Neural cell (in vitro differentiated cells): ENCODE measurements at regions not wholly inside any gene's neighbourhood (a gene's known extent, or its start where the extent isn't known, plus 50 kb on each side); places are given as distances from the start of the nearest gene placed in this dataset.

ENCODE experiments used
- H2AFZ ChIP-seq: fragments of 200-600, 300-800 bp; sonication (generic), shearing (Covaris generic); 2 replicates; pipeline ENCODE4 v1.6.0; 2014; ENCODE audit warnings: low read depth, mild to moderate bottlenecking, antibody characterized with exemption, low read length, moderate library complexity
- H3F3A ChIP-seq: fragments of 200-600 bp; shearing (Covaris generic); 2 replicates; pipeline ENCODE4 v1.6.1; 2016; ENCODE audit warnings: mild to moderate bottlenecking, moderate library complexity, mixed read lengths, antibody characterized with exemption, low read length; ENCODE audit not compliant: insufficient read depth, poor library complexity, severe bottlenecking
- H3K27ac ChIP-seq: fragments of 200-600, 300-800 bp; sonication (generic), shearing (Covaris generic); 2 replicates; pipeline ENCODE4 v1.5.1; 2014; ENCODE audit warnings: mild to moderate bottlenecking, low read length, moderate library complexity
- H3K27me3 ChIP-seq: fragments of 300-800, 200-600 bp; sonication (generic), shearing (Covaris generic); 2 replicates; pipeline ENCODE4 v1.6.0; 2014; ENCODE audit warnings: mild to moderate bottlenecking, low read depth, low read length, moderate library complexity; ENCODE audit not compliant: insufficient read depth
- H3K36me3 ChIP-seq: fragments of 300-800, 200-600 bp; sonication (generic), shearing (Covaris generic); 2 replicates; pipeline ENCODE4 v1.5.1; 2014; ENCODE audit warnings: mild to moderate bottlenecking, antibody characterized with exemption, low read length, moderate library complexity; ENCODE audit not compliant: insufficient read depth
- H3K4me2 ChIP-seq: fragments of 300-800, 200-600 bp; sonication (generic), shearing (Covaris generic); 2 replicates; pipeline ENCODE4 v1.6.0; 2014; ENCODE audit warnings: mild to moderate bottlenecking, low read length
- H3K4me3 ChIP-seq: fragments of 300-800, 200-600 bp; sonication (generic), shearing (Covaris generic); 2 replicates; pipeline ENCODE4 v1.5.1; 2014; ENCODE audit warnings: mild to moderate bottlenecking, low read length, moderate library complexity
- H3K79me2 ChIP-seq: fragments of 200-600 bp; shearing (Covaris generic); replicated peaks from 2 replicates; pipeline ENCODE4 v1.6.0; 2014; ENCODE audit warnings: mild to moderate bottlenecking, low read length, moderate library complexity; ENCODE audit not compliant: insufficient read depth
- H3K9ac ChIP-seq: fragments of 300-800, 200-600 bp; sonication (generic), shearing (Covaris generic); 2 replicates; pipeline ENCODE4 v1.6.1; 2016; ENCODE audit warnings: mild to moderate bottlenecking, low read length, mixed read lengths
- H3K9me2 ChIP-seq: fragments of 200-600 bp; shearing (Covaris generic); 2 replicates; pipeline ENCODE4 v1.6.1; 2016; ENCODE audit warnings: mild to moderate bottlenecking, low read length, mixed read lengths; ENCODE audit not compliant: insufficient read depth
- H3K9me3 ChIP-seq: fragments of 200-600, 300-800 bp; sonication (generic), shearing (Covaris generic); 2 replicates; pipeline ENCODE4 v1.6.1; 2016; ENCODE audit warnings: mild to moderate bottlenecking, mixed run types, low read length, moderate library complexity, mixed read lengths
- H4K20me1 ChIP-seq: fragments of 200-600 bp; shearing (Covaris generic); 2 replicates; pipeline ENCODE4 v1.6.1; 2016; ENCODE audit warnings: mild to moderate bottlenecking, mixed run types; ENCODE audit not compliant: insufficient read depth
- EP300 ChIP-seq: fragments of 450-650 bp; conservative IDR thresholded peaks from 2 replicates; pipeline ENCODE4 v1.6.1; 2014; ENCODE audit warnings: antibody characterized with exemption, mild to moderate bottlenecking, moderate library complexity; ENCODE audit not compliant: poor library complexity, severe bottlenecking
- EZH2 ChIP-seq: fragments of 200-600, 300-800 bp; shearing (Covaris generic), sonication (generic); IDR thresholded peaks from 2 replicates; pipeline ENCODE4 v1.6.1; 2014; ENCODE audit warnings: antibody characterized with exemption, low read length, borderline replicate concordance, mild to moderate bottlenecking; ENCODE audit not compliant: insufficient read depth, poor library complexity, severe bottlenecking
- MXI1 ChIP-seq: fragments of 450-650 bp; conservative IDR thresholded peaks from 2 replicates; pipeline ENCODE4 v1.6.1; 2014; ENCODE audit warnings: antibody characterized with exemption, mild to moderate bottlenecking; ENCODE audit not compliant: poor library complexity, severe bottlenecking
- POLR2AphosphoS5 ChIP-seq: IDR thresholded peaks from 2 replicates; pipeline ENCODE4 v1.6.1; 2012
- RAD21 ChIP-seq: fragments of 450-650 bp; conservative IDR thresholded peaks from 2 replicates; pipeline ENCODE4 v1.6.1; 2014; ENCODE audit warnings: antibody characterized with exemption, mild to moderate bottlenecking, moderate library complexity
- SMC3 ChIP-seq: fragments of 450-650 bp; conservative IDR thresholded peaks from 2 replicates; pipeline ENCODE4 v1.6.1; 2014; ENCODE audit warnings: antibody characterized with exemption, mild to moderate bottlenecking, moderate library complexity; ENCODE audit not compliant: poor library complexity
- TAF1 ChIP-seq: IDR thresholded peaks from 2 replicates; pipeline ENCODE4 v1.6.1; 2012; ENCODE audit warnings: low read depth
- TF ChIP-seq, protein P1 (sequence below): IDR thresholded peaks from 2 replicates; pipeline ENCODE4 v1.6.1; 2012; ENCODE audit warnings: borderline replicate concordance
- TF ChIP-seq, protein P2 (sequence below): fragments of 450-650 bp; IDR thresholded peaks from 2 replicates; pipeline ENCODE4 v1.5.1; 2014; ENCODE audit warnings: antibody characterized with exemption, mild to moderate bottlenecking, moderate library complexity; ENCODE audit not compliant: poor library complexity, severe bottlenecking

DNA sequence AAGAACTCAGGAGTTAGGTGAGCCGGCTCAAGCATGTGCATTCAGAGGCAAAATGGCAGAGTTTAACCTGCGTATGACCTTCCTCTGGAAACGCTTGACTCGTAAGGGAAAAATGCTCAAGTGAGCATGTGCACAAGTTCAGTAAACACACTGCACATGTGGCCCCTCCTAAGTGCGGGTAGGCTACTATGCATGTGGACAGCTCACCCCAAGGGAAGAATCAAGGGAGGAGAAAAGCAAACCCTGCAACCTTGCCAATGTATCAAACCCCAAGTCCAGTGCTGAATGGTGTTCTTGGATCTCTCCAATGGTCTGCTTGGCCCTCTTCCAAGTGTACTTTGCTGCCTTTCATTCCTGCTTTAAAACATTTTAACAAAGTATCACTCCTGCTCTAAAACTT lies 407.1 kb downstream of the ADAM29 start:
- H4K20me1 ChIP-seq, result no peaks in the 10 kb centered on the region
- H3K4me3 ChIP-seq, result no peak overlapping the region
- H3K79me2 ChIP-seq, result no peaks in the 10 kb centered on the region
- H3K9me3 ChIP-seq, result no peaks in the 10 kb centered on the region
- H3K9ac ChIP-seq, result no peak overlapping the region
- no peaks in the 10 kb centered on the region for H3K27me3 ChIP-seq
- no peak overlapping the region for H3K4me2 ChIP-seq
- no peaks in the 10 kb centered on the region for H3F3A ChIP-seq
- no peak overlapping the region for H3K27ac ChIP-seq
- H2AFZ ChIP-seq, result no peak overlapping the region
- TF ChIP-seq, protein P1, sequence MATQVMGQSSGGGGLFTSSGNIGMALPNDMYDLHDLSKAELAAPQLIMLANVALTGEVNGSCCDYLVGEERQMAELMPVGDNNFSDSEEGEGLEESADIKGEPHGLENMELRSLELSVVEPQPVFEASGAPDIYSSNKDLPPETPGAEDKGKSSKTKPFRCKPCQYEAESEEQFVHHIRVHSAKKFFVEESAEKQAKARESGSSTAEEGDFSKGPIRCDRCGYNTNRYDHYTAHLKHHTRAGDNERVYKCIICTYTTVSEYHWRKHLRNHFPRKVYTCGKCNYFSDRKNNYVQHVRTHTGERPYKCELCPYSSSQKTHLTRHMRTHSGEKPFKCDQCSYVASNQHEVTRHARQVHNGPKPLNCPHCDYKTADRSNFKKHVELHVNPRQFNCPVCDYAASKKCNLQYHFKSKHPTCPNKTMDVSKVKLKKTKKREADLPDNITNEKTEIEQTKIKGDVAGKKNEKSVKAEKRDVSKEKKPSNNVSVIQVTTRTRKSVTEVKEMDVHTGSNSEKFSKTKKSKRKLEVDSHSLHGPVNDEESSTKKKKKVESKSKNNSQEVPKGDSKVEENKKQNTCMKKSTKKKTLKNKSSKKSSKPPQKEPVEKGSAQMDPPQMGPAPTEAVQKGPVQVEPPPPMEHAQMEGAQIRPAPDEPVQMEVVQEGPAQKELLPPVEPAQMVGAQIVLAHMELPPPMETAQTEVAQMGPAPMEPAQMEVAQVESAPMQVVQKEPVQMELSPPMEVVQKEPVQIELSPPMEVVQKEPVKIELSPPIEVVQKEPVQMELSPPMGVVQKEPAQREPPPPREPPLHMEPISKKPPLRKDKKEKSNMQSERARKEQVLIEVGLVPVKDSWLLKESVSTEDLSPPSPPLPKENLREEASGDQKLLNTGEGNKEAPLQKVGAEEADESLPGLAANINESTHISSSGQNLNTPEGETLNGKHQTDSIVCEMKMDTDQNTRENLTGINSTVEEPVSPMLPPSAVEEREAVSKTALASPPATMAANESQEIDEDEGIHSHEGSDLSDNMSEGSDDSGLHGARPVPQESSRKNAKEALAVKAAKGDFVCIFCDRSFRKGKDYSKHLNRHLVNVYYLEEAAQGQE, result no peak
- TF ChIP-seq EP300 (no peak), EZH2 (no peak), POLR2AphosphoS5 (no peak), SMC3 (no peak), RAD21 (no peak), MXI1 (no peak)
- TF ChIP-seq, protein P2, sequence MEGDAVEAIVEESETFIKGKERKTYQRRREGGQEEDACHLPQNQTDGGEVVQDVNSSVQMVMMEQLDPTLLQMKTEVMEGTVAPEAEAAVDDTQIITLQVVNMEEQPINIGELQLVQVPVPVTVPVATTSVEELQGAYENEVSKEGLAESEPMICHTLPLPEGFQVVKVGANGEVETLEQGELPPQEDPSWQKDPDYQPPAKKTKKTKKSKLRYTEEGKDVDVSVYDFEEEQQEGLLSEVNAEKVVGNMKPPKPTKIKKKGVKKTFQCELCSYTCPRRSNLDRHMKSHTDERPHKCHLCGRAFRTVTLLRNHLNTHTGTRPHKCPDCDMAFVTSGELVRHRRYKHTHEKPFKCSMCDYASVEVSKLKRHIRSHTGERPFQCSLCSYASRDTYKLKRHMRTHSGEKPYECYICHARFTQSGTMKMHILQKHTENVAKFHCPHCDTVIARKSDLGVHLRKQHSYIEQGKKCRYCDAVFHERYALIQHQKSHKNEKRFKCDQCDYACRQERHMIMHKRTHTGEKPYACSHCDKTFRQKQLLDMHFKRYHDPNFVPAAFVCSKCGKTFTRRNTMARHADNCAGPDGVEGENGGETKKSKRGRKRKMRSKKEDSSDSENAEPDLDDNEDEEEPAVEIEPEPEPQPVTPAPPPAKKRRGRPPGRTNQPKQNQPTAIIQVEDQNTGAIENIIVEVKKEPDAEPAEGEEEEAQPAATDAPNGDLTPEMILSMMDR, result no peak
- no peaks in the 10 kb centered on the region for H3K9me2 ChIP-seq
- H3K36me3 ChIP-seq, result no peaks in the 10 kb centered on the region

DNA sequence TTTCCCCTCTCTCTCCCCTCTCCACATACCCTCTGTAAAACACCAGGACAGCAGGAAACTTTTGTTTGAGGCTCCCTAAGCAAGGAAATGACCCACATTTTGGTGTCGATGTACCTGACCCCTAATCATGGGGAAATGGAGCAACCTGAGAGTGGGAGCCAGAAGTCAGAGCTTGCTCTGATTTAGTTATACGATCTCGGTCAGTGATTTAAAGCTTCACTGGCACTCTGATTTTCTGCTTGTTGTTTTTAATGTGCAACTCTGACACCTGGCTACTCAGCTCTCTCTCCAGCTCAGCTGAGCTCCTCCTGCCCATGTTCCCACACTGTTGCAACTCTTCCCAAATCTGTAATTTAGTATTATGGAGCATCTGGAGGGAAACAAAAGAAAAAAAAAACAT lies 408.6 kb downstream of the ADAM29 start:
- Histone ChIP-seq H3K36me3 (no peaks in the 10 kb centered on the region), H3K9me3 (no peaks in the 10 kb centered on the region), H3K4me2 (no peak overlapping the region), H3F3A (no peaks in the 10 kb centered on the region), H4K20me1 (no peaks in the 10 kb centered on the region), H3K4me3 (no peak overlapping the region), H3K9me2 (no peaks in the 10 kb centered on the region), H2AFZ (no peak overlapping the region), H3K79me2 (no peaks in the 10 kb centered on the region), H3K27me3 (no peaks in the 10 kb centered on the region), H3K27ac (no peak overlapping the region), H3K9ac (no peak overlapping the region)
- TF ChIP-seq SMC3 (no peak), TAF1 (no peak), MXI1 (no peak), POLR2AphosphoS5 (no peak), RAD21 (no peak), EP300 (no peak), EZH2 (no peak)
- TF ChIP-seq, protein P1, result no peak
- TF ChIP-seq, protein P2, result no peak
